GM18511 (cell line): ENCODE measurements at regions not wholly inside any gene's neighbourhood (a gene's known extent, or its start where the extent isn't known, plus 50 kb on each side); places are given as distances from the start of the nearest gene placed in this dataset.
"Not testable (repeated sequence)": the region's sequence is repeated elsewhere in the genome, so short reads cannot be mapped to it uniquely, and the experiment has no call there.

Experiments
- ATAC-seq: cut with Tn5 transposase; IDR thresholded peaks from one replicate; pipeline ENCODE4 v1.9.1; 2021; ENCODE audit warnings: mild to moderate bottlenecking, moderate library complexity; ENCODE audit not compliant: unreplicated experiment

DNA sequence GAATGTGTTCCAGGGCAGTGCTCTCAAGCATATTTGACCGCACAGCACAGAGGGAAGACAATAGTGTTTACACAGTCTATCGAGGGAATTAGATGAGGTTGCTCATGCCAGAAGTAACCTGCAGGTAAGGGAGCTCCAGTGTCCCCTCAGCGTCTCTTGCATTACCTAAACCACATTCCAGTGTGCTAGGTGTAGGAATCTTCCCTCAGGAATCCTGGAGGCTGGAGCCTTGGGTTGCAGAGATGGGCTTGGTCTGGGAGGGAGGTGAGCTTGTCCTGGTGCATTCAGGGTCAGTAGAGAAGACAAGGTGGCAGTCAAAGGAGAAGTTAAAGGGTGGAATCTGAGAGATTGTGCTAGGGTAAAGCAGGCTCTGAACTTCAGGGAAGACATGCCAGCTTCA lies 56.3 kb downstream of the SOX14 start:
- ATAC-seq: no peak

DNA sequence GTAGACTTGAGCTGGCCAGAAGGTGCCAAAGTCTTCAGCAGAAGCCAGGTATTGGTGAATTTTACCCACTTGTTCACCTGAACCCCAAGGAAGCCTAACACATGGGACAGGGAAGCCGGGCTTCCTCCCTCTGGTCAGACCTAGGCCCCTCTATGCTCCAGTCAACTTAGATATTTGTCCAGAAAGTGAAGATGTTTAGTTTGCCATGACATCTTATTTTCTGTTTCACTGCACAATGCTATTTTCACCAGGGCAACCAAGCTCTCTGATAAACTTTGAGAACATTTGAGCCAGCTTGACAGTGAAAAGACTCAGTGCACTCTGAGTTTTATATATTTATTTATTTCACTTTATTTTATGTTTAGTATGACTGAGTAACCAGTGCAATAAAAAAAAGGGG lies 71.0 kb downstream of the SOX14 start:
- no peak for ATAC-seq

DNA sequence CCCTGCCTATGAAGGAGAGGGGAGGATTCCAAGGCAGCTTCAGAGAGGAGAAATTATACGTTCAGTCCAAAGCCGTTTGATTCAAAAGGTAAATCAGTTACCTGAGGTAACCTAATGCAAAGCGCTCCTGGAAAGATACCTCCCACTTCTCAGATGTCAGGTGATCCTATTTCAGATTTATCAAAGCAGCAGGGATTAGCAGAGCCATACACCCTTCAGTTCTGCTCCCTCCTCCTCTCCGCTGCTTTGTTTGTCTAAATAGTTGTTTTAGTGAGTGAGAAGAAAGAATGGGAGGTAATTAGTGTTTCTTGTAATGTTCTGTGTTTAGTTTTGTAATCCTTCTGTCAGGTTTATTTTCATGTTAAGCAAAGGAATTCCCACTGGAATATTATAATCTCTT lies 81.1 kb downstream of the SOX14 start:
- no peak for ATAC-seq

DNA sequence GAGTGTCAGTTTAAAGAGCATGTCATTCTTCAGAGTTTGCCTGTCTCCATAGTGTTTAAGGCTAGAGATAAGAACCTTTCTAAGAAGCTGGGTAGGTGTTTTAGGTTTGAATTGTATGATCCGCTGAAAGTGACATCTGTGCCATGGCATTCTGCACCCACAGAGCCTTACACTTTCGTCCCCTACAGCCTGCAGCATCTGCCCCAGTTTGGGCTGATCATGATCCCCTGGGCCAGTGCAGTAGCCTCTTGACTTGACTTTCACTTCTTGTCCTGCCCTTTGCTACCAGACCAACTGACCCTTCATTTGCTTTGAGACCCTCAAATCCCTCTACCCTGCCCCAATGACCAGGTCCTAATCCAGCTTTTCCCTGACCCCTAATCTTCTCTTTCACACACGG lies 81.6 kb downstream of the SOX14 start:
- no peak for ATAC-seq

DNA sequence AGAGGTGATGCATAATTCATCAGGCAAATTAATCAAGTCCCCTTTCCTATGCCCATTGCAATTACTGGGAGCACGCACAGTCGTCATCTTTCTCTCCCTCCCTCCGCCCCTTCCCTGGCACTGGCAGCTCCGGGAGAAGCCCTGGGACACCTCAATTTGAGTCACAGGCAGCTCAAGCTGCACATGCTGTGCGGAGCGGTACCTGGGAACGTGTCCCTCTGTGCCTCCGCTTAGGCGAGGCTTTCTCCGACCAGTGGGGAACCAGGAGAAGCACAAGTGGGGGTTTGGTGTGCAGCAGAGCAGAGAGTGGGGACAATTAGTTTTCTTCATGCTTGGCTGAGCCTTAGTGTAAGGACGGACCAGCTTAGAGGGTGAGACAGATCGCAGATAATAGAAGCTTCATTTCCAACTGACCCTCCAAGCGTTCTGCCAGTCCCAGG lies 88.3 kb downstream of the SOX14 start:
- ATAC-seq: no peak

DNA sequence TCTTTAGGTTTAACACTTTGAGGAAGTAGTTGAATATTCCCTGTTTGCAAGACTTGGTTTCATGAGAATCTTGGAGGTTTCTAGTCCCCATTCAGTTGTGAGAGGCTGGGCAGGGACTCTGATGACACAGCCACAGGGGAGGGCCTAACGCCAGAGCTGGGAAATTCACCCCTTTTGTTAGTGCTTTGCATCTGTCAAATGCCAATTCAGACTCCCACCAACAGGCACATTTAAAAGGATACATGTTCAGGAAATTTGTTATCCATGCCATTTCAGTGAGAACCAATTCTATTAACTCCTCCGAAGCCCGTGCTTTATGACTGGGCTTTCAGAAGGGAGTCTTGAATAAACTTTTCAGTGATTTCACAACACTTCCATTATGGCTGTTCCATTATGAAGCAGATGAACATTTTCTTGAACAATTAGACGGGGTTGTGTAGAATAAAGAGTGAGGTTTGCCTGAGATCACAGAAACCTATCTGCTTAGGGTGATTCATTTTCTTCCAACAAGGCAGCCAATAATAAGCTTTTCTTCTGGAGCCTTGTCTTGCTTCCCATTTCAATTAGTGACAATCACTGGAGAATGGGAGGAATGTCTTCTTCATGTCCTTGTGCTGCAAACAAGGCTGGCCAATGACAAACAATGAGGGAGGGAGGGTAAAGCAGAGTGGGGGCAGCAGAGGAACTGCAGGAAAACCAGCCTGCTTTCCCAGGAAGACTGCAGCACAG lies 90.6 kb downstream of the SOX14 start:
- no peak for ATAC-seq

DNA sequence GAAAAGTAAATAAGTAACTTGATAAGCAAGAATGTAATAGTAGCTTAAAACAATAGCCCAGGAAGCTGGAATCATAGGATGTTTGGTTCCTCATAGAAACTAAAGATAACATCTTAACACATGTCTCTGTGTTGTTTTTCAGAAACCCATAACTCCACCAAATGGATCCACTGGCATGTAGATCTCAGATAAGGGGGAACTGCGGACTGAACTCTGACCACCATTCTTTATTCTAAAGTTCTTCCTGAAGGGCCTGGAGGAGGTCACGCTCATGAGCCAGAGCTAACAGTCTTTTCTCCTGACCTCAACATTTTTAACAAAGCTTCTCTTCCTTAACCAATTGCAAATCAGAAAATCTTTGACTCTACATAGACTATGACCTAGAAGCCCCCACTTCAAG lies 101.9 kb downstream of the SOX14 start:
- ATAC-seq: no peak

GRCh38 chr3:137866933-137867332 lies 102.8 kb downstream of the SOX14 start:
- ATAC-seq: no peak

DNA sequence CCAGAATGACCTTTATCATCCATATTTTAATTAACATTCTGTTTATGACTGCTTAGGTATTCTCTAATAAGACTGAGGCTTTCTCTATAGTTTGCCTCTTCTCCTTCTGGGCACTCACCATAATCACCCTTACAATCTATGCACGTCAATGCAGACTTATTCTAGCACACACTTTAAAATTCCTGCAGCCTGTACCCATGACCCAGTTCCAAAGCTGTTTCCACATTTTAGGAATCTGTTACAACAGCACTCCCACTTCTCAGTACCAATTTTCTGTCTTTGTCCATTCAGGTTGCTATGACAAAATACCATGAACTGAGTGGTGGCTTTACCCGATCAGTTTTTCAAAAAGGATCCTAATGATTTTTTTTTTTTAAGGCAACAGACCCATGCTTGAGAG lies 103.5 kb downstream of the SOX14 start:
- no peak for ATAC-seq

DNA sequence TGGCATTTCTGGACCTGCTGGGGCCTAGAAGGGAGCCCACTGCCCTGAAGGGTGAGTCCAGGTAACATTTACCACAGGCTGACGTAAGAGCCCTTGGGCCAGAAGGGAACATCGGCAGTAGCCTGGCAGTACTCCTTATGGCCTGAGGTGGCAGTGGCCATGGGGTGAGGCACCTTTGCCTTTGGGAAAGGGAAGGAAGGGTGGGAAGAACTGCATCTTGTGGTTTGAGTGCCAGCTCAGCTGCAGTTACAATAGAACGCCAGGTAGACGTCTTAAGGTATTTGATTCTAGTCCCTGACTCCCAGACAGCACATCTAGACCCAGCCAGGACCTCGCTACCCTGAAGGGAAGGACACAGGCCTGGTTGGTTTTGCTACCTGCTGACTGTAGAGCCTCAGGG lies 104.9 kb downstream of the SOX14 start:
- ATAC-seq: no peak

DNA sequence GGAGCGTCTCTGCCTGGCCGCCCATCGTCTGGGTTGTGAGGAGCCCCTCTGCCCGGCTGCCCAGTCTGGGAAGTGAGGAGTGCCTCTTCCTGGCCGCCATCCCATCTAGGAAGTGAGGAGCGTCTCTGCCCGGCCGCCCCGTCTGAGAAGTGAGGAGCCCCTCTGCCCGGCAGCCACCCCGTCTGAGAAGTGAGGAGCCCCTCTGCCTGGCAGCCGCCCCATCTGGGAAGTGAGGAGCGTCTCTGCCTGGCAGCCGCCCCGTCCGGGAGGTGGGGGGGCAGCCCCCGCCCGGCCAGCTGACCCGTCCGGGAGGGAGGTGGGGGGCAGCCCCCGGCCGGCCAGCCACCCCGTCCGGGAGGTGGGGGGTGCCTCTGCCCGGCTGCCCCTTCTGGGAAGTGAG lies 108.5 kb downstream of the SOX14 start:
- not testable (repeated sequence) for ATAC-seq

DNA sequence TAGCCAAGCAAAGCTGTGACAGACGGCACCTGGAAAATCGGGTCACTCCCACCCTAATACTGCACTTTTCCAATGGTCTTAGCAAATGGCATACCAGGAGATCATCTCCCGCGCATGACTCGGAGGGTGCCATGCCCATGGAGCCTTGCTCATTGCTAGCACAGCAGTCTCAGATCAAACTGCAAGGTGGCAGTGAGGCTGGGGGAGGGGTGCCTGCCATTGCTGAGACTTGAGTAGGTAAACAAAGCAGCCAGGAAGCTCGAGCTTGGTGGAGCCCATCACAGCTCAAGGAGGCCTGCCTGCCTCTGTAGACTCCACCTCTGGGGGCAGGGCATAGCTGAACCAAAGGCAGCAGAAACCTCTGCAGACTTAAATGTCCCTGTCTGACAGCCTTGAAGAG lies 113.1 kb upstream of the CLDN18 start:
- not testable (repeated sequence) for ATAC-seq

DNA sequence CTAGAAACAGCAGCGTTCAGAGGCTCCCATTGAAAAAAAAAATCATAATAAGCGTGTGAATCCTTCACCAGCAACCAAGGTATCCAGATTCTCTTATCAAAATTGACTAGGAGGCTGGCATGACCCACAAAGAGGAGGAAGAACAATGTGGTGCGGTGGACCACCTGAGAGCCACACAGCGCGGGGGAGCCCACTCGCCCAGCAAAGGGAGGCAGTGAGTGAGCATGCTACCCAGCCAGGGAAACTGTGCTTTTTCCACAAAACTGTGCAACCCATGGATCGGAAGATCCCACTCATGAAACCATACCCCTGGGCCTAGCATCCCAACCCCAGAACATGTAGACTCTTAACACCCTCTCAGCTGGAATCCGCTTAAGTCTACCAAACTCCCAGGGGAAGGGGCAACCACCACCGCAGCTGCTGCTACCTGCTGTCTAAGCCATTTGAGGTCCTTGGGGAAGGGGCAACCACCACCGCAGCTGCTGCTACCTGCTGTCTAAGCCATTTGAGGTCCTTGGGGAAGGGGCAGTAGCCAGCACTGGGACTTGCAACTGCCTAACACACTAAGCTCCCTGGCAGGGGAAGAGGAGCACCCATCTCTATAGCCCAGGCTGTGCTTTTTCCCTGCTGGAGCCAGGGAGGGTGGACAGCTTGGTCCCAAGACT lies 102.8 kb upstream of the CLDN18 start:
- no peak for ATAC-seq

GRCh38 chr3:137924628-137925027 lies 85.3 kb upstream of the CLDN18 start:
- ATAC-seq: no peak

DNA sequence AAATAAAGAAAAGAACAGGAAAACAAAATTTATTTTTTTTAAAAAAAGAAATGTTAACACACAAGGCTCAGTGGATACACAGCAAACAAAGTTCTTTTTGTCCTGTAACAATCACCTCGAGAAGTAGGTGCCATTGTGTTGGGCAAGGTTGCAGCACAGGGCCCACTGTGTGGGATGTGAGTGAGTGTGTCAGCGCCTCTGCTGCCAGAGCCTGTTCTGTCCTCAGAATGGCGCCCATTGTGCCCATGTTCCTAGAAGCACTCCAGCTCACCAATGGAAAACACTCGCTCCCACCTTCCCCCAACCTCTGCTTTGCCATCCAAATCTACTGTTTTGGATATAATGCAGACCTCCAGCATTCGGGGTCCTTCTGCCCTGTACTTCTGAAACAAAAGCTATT lies 84.9 kb upstream of the CLDN18 start:
- ATAC-seq: no peak

DNA sequence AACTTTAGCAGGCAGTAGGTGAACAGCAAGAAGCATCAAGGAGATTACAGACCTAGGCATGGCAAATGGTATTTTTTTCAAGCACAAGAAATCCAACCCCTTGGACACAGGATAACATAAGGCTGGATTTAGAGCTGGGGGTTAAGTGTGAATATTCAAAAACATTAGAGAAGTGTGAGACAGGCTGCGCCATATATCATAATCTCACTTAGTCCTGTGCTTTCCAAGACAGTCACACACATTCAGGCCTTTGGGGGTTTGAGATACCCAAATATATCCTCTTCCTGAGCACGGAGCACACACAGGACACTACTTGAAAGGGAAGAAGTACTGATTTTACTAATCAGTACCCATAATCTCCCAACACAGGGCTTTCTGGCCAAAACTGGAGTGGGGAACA lies 83.0 kb upstream of the CLDN18 start:
- no peak for ATAC-seq

DNA sequence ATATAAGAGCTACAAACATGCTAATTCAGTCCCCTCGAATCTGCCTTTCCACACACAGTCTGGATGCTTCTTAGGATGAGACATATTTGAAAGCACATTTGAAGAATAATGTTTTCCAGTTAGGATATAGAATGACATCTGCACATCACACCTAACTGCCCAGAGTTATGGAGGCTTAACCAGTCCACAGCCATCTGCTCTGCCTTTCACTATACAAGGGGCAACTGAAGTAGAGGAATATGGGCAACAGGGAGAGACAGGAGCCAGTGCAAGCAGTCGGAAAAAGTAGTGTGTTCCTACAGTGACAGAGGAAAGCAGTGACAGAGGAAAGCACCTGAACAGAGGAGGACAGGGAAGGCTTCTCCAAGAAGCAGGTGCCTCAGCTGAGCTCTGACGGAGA lies 79.0 kb upstream of the CLDN18 start:
- no peak for ATAC-seq

DNA sequence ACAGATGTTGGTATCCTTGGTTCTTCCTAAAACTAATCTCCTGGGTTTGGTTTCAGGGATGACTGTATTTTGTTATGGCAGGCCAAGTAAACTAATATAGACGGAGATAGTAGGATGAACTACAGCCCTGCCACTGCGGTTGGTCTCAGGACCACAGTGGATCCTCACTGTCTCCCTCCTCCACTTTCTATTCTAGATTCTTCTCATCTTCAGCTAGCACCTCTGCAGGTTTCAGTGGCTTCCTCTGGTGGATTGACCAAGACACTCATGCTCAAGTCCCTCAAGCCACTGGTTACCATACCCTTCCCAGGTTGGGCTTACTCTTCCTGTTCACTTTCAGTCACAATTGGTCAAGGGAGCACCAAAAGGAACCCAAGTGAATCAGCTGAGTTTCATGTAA lies 71.1 kb upstream of the CLDN18 start:
- ATAC-seq: no peak

DNA sequence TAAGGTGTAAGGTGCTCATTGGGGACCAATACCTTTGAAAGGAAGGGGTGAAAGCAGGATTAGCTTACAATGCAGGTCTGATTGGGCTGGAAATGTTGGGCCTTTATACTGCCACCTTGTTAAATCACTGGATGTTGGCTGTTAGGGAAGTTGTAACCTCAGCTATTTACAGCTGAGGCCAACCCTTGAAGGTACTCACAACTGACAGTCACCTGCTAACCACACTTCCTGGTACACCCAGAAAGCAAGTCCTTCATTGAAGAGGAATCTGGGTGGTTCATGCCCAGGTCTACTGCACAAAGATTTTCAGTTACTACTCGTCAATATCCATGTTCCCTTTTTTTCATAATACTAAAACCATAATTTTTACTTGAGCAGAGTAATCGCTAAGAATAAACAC lies 65.4 kb upstream of the CLDN18 start:
- no peak for ATAC-seq

DNA sequence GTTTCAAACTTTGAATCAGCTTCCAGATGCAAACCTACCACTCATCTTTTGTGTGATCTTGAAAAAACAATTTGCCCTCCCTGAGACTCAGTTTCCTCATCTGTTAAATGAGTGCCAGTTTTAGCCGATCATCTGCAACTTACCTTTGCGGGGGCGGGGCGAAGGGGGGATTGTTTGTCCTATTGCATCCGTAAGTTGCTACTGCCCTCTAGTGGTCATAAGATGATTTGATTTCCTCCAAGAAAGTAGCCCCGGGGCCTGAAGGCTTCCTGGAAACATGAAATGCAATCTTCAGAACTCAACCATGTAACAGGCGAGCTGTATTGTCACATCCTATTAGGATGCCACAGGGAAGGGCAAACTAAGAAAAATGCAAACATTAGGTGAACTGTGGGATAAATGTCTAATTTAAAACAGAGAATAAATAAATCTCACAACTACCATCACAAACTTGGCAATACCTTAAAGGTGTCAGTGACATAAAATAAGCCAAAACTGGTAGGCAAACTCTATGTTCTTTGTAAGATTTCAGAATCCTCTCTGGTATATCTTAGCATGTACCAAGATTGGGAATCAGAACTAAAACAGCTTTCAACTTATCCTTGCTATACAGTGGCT lies 63.5 kb upstream of the CLDN18 start:
- ATAC-seq: peak; percentile 60

GRCh38 chr3:137947117-137947516 lies 62.8 kb upstream of the CLDN18 start:
- no peak for ATAC-seq

- ATAC-seq: no peak
Measured at GRCh38 chr3:137948400-137949072, 61.4 kb upstream of the CLDN18 start.
